HepG2 (cell line): ENCODE measurements at regions not wholly inside any gene's neighbourhood (a gene's known extent, or its start where the extent isn't known, plus 50 kb on each side); places are given as distances from the start of the nearest gene placed in this dataset.

Source experiments
- ATAC-seq: fragments of 200-7000 bp; cut with Tn5 transposase; 3 replicates; pipeline ENCODE4 v1.9.1; 2020; ENCODE audit warnings: mild to moderate bottlenecking, moderate library complexity
- BruUV-seq: library from RNA; stranded (reverse); fragments of 400-500 nt; replicated peaks from 2 replicates; lab custom pipeline; 2021; lab: Mats Ljungman, UMichigan
- CTCF ChIA-PET: fragments of 300-600 bp; formaldehyde crosslinking; extraction: SDS; loops from one replicate; lab custom pipeline; 2021; ENCODE audit warnings: low total read pairs, inconsistent platforms, low intra/inter-chr PET ratio; lab: Yijun Ruan, JAX
- POLR2A ChIA-PET: fragments of 350-600 bp; sonication (Branson Sonifier 250); formaldehyde crosslinking; loops from one replicate; lab custom pipeline; 2020; ENCODE audit warnings: antibody characterized with exemption, inconsistent platforms; lab: Yijun Ruan, JAX
- DNase-seq: peaks from one replicate; pipeline ENCODE4 v3.0.0-alpha.2; 2015; ENCODE audit warnings: low spot score
- FAIRE-seq: peaks from 3 replicates; lab custom pipeline; 2011; peaks lifted over from hg19 to GRCh38; lab: Jason Lieb, UNC
- H2AFZ ChIP-seq: one replicate; pipeline ENCODE4 v1.6.1; 2011; ENCODE audit warnings: low read length, inconsistent platforms
- H3K27ac ChIP-seq: fragments of 300-600 bp; 3 replicates; pipeline ENCODE4 v1.8.0; 2011; ENCODE audit warnings: mixed run types, mild to moderate bottlenecking, mixed read lengths, low read length, inconsistent platforms; ENCODE audit not compliant: insufficient read depth; ENCODE audit errors: extremely low read length
- H3K27me3 ChIP-seq, 2 experiments: fragments of 200-600 bp in 1 of 2; 2 replicates in 1 of 2; 3 replicates in 1 of 2; pipeline versions ENCODE4 v1.6.0 to v1.8.0; 2011; ENCODE audit warnings: low read length in 2 of 2, mild to moderate bottlenecking in 2 of 2, moderate library complexity in 2 of 2, inconsistent platforms in 1 of 2; ENCODE audit not compliant: insufficient read depth in 2 of 2, control insufficient read depth in 1 of 2
- H3K36me3 ChIP-seq, 2 experiments: fragments of 200-600 bp in 1 of 2; replicated peaks in 1 of 2; 2 replicates in 1 of 2; 3 replicates in 1 of 2; pipeline versions ENCODE4 v1.5.1 to v1.8.0; 2011; ENCODE audit warnings: low read length in 2 of 2, inconsistent platforms in 1 of 2; ENCODE audit not compliant: insufficient read depth in 2 of 2, control insufficient read depth in 1 of 2
- H3K4me1 ChIP-seq: 2 replicates; pipeline ENCODE4 v1.5.1; 2012; ENCODE audit warnings: low read length, inconsistent platforms; ENCODE audit not compliant: insufficient read depth
- H3K4me2 ChIP-seq: 2 replicates; pipeline ENCODE4 v1.6.0; 2011; ENCODE audit warnings: low read depth, low read length, inconsistent platforms
- H3K4me3 ChIP-seq, 3 experiments: fragments of 200-600 bp in 1 of 3; sonication (generic), shearing (Covaris generic) in 1 of 3; replicated peaks in 1 of 3; 2 replicates each; pipeline ENCODE4 v1.5.1; 2011 to 2016; ENCODE audit warnings: low read length in 3 of 3, inconsistent platforms in 2 of 3, low read depth in 2 of 3, mild to moderate bottlenecking in 2 of 3, control low read depth in 1 of 3, mixed read lengths in 1 of 3; ENCODE audit not compliant: insufficient read depth in 1 of 3
- H3K79me2 ChIP-seq: one replicate; pipeline ENCODE4 v1.6.1; 2011; ENCODE audit warnings: low read length, inconsistent platforms; ENCODE audit not compliant: insufficient read depth
- H3K9ac ChIP-seq: 2 replicates; pipeline ENCODE4 v1.6.0; 2011; ENCODE audit warnings: mild to moderate bottlenecking, low read depth, low read length, inconsistent platforms; ENCODE audit not compliant: insufficient read depth
- H3K9me3 ChIP-seq: 2 replicates; pipeline ENCODE4 v1.5.1; 2012; ENCODE audit warnings: mild to moderate bottlenecking, low read length
- H4K20me1 ChIP-seq: 2 replicates; pipeline ENCODE4 v1.6.0; 2011; ENCODE audit warnings: inconsistent platforms, mild to moderate bottlenecking, low read length, moderate library complexity; ENCODE audit not compliant: insufficient read depth
- KDM4B ChIP-seq: sonication (generic); formaldehyde crosslinking; IDR thresholded peaks from 2 replicates; pipeline ENCODE4 v1.4.0; 2020; ENCODE audit warnings: missing genetic modification reagents
- KDM5B ChIP-seq: sonication (generic); formaldehyde crosslinking; IDR thresholded peaks from 2 replicates; pipeline ENCODE4 v1.4.0; 2020; ENCODE audit warnings: missing genetic modification reagents, mild to moderate bottlenecking, borderline replicate concordance
- SALL1 ChIP-seq: sonication (generic); formaldehyde crosslinking; IDR thresholded peaks from 2 replicates; pipeline ENCODE4 v1.8.0; 2022; ENCODE audit warnings: mild to moderate bottlenecking, missing genetic modification reagents
- SATB2 ChIP-seq: sonication (generic); formaldehyde crosslinking; IDR thresholded peaks from 2 replicates; pipeline ENCODE4 v1.5.0; 2020; ENCODE audit warnings: missing genetic modification reagents
- SOX6 ChIP-seq, 2 experiments: fragments of 450-650 bp in 1 of 2; sonication (generic) in 1 of 2; formaldehyde crosslinking in 1 of 2; IDR thresholded peaks; 2 replicates each; pipeline versions ENCODE4 v1.4.0 to v1.6.1; 2017 to 2020; ENCODE audit warnings: antibody characterized with exemption in 1 of 2, mild to moderate bottlenecking in 1 of 2, missing genetic modification reagents in 1 of 2
- SP5 ChIP-seq: IDR thresholded peaks from 2 replicates; pipeline ENCODE4 v1.6.1; 2016; ENCODE audit warnings: low read depth, borderline replicate concordance
- SRSF9 ChIP-seq: fragments of 200-400 bp; formaldehyde crosslinking; IDR thresholded peaks from 2 replicates; pipeline ENCODE4 v1.6.1; 2018; ENCODE audit warnings: borderline replicate concordance, mild to moderate bottlenecking, low read depth, low read length; ENCODE audit not compliant: insufficient read depth, poor library complexity, severe bottlenecking
- TBP ChIP-seq: sonication (generic); formaldehyde crosslinking; IDR thresholded peaks from 2 replicates; pipeline ENCODE4 v1.5.0; 2020; ENCODE audit warnings: missing genetic modification reagents
- ZFP36 ChIP-seq: fragments of 150-350 bp; IDR thresholded peaks from 2 replicates; pipeline ENCODE4 v1.6.1; 2018; ENCODE audit warnings: borderline replicate concordance, low read length, low read depth; ENCODE audit not compliant: partially characterized antibody
- ZMYM4 ChIP-seq: sonication (generic); formaldehyde crosslinking; IDR thresholded peaks from 2 replicates; pipeline ENCODE4 v1.8.1; 2023; ENCODE audit warnings: mild to moderate bottlenecking, missing genetic modification reagents
- ZNF205 ChIP-seq: IDR thresholded peaks from 2 replicates; pipeline ENCODE4 v1.6.1; 2018; ENCODE audit warnings: missing biosample characterization, missing genetic modification reagents
- ZNF296 ChIP-seq: sonication (generic); formaldehyde crosslinking; conservative IDR thresholded peaks from 2 replicates; pipeline ENCODE4 v1.5.0; 2020; ENCODE audit warnings: mild to moderate bottlenecking, missing genetic modification reagents
- ZNF30 ChIP-seq: sonication (generic); formaldehyde crosslinking; IDR thresholded peaks from 2 replicates; pipeline ENCODE4 v1.5.0; 2020; ENCODE audit warnings: mild to moderate bottlenecking, missing genetic modification reagents
- ZNF567 ChIP-seq: sonication (generic); formaldehyde crosslinking; IDR thresholded peaks from 2 replicates; pipeline ENCODE4 v1.8.1; 2023; ENCODE audit warnings: mild to moderate bottlenecking, missing genetic modification reagents, borderline replicate concordance
- ZNF780A ChIP-seq: sonication (generic); formaldehyde crosslinking; IDR thresholded peaks from 2 replicates; pipeline ENCODE4 v1.8.0; 2022; ENCODE audit warnings: mild to moderate bottlenecking, missing genetic modification reagents, moderate library complexity
- WGBS: methylation state at CpG from one replicate; pipeline ENCODE4 v1.1.6; 2017; ENCODE audit warnings: low lambda C conversion rate; 5-methylcytosine and 5-hydroxymethylcytosine counted together
- in situ Hi-C: cut with HindIII; loops from 2 replicates; pipeline ENCODE4 v1.10.0; 2017; ENCODE audit warnings: low pct_unique_long_range_greater_than_20kb; ENCODE audit not compliant: extremely low pct_ligation_motif_present
- intact Hi-C: fragments of 100-400 bp; cut with micrococcal nuclease; formaldehyde crosslinking; loops from one replicate; pipeline ENCODE4 v1.10.0; 2022; ENCODE audit not compliant: unreplicated experiment
- TF ChIP-seq, protein P1 (sequence below): sonication (generic); formaldehyde crosslinking; conservative IDR thresholded peaks from 2 replicates; pipeline ENCODE4 v1.4.0; 2020; ENCODE audit warnings: missing genetic modification reagents
- TF ChIP-seq, protein P2 (sequence below): sonication (generic); formaldehyde crosslinking; IDR thresholded peaks from 2 replicates; pipeline ENCODE4 v1.5.1; 2020; ENCODE audit warnings: missing genetic modification reagents, mild to moderate bottlenecking, borderline replicate concordance

- ChIA-PET POLR2A (no interaction called here), CTCF (no interaction called here)
- Histone ChIP-seq H3K27ac (no peak overlapping the region), H3K4me1 (no peaks in the 10 kb centered on the region), H3K27me3 (no peaks in the 10 kb centered on the region), H3K9me3 (peaks cover 42% of the 10 kb centered on the region), H3K4me2 (no peak overlapping the region), H3K4me3 (no peak overlapping the region), H4K20me1 (no peaks in the 10 kb centered on the region), H3K9ac (no peak overlapping the region), H3K79me2 (no peaks in the 10 kb centered on the region), H3K36me3 (no peaks in the 10 kb centered on the region), H2AFZ (no peak overlapping the region)
- in situ Hi-C loops (no loop called here), intact Hi-C loops (no loop called here)
- WGBS: 49% methylated on average over 2 of the region's 2 CpGs
- no peak for DNase-seq
- ATAC-seq: no peak
- TF ChIP-seq SP5: no peak
- TF ChIP-seq SATB2 (CRISPR knock-in tag): no peak
- TF ChIP-seq ZNF30 (CRISPR knock-in tag): no peak
- no peak for TF ChIP-seq ZNF567
- TF ChIP-seq ZNF296: no peak
- TF ChIP-seq ZFP36: no peak
- TF ChIP-seq SALL1: no peak
- no TSS peak for BruUV-seq
- no peak for FAIRE-seq
These were observed 293.5 kb downstream of the ASXL3 start for GRCh38 chr18:33871363-33872025.

GRCh38 chr18:33870059-33870458 is 292.0 kb downstream of the ASXL3 start:
- ATAC-seq (no peak), FAIRE-seq (no peak)
- in situ Hi-C loops: no loop called here
- TF ChIP-seq SOX6 (IDR thresholded peaks at IDR 0.05) (no peak), SOX6 (CRISPR knock-in tag; IDR thresholded peaks at IDR 0.05) (no peak), SRSF9 (no peak), ZMYM4 (CRISPR knock-in tag) (no peak), ZNF205 (CRISPR knock-in tag) (no peak), ZNF780A (no peak), TBP (CRISPR knock-in tag) (no peak), KDM5B (CRISPR knock-in tag) (no peak), KDM4B (CRISPR knock-in tag) (no peak)
- TF ChIP-seq, protein P1, sequence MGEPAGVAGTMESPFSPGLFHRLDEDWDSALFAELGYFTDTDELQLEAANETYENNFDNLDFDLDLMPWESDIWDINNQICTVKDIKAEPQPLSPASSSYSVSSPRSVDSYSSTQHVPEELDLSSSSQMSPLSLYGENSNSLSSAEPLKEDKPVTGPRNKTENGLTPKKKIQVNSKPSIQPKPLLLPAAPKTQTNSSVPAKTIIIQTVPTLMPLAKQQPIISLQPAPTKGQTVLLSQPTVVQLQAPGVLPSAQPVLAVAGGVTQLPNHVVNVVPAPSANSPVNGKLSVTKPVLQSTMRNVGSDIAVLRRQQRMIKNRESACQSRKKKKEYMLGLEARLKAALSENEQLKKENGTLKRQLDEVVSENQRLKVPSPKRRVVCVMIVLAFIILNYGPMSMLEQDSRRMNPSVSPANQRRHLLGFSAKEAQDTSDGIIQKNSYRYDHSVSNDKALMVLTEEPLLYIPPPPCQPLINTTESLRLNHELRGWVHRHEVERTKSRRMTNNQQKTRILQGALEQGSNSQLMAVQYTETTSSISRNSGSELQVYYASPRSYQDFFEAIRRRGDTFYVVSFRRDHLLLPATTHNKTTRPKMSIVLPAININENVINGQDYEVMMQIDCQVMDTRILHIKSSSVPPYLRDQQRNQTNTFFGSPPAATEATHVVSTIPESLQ (CRISPR knock-in tag): no peak
- TF ChIP-seq, protein P2, sequence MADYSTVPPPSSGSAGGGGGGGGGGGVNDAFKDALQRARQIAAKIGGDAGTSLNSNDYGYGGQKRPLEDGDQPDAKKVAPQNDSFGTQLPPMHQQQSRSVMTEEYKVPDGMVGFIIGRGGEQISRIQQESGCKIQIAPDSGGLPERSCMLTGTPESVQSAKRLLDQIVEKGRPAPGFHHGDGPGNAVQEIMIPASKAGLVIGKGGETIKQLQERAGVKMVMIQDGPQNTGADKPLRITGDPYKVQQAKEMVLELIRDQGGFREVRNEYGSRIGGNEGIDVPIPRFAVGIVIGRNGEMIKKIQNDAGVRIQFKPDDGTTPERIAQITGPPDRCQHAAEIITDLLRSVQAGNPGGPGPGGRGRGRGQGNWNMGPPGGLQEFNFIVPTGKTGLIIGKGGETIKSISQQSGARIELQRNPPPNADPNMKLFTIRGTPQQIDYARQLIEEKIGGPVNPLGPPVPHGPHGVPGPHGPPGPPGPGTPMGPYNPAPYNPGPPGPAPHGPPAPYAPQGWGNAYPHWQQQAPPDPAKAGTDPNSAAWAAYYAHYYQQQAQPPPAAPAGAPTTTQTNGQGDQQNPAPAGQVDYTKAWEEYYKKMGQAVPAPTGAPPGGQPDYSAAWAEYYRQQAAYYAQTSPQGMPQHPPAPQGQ: no peak

More at GRCh38 chr18:33870059-33870458, 292.0 kb downstream of the ASXL3 start:
- intact Hi-C loops: no loop called here
- Histone ChIP-seq H3K79me2 (no peaks in the 10 kb centered on the region), H4K20me1 (no peaks in the 10 kb centered on the region), H3K4me1 (no peaks in the 10 kb centered on the region), H3K27ac (no peak overlapping the region), H2AFZ (no peak overlapping the region), H3K4me3 (no peak overlapping the region), H3K9ac (no peak overlapping the region), H3K36me3 (no peaks in the 10 kb centered on the region), H3K9me3 (peaks cover 43% of the 10 kb centered on the region), H3K27me3 (no peaks in the 10 kb centered on the region), H3K4me2 (no peak overlapping the region)
- no peak for DNase-seq
- no TSS peak for BruUV-seq
- CTCF ChIA-PET: no interaction called here
- POLR2A ChIA-PET: no interaction called here
